ENCODE measurements at regions not wholly inside any gene's neighbourhood (a gene's known extent, or its start where the extent isn't known, plus 50 kb on each side); places are given as distances from the start of the nearest gene placed in this dataset.

- no peaks in the 10 kb centered on the region for H3K9me2 ChIP-seq (ENCODE audit: insufficient read depth, low read length)
- DNase-seq (ENCODE audit: low spot score): no peak
- H3K79me2 ChIP-seq (ENCODE audit: insufficient read depth, low read depth, low read length): no peaks in the 10 kb centered on the region
- no peak overlapping the region for H3K4me2 ChIP-seq (ENCODE audit: low read length)
- intact Hi-C loops (cut with micrococcal nuclease; ENCODE audit: unreplicated experiment): no loop called here
- TF ChIP-seq EZH2phosphoT487 (IDR thresholded peaks at IDR 0.05; ENCODE audit: borderline replicate concordance, low read depth, low read length) (no peak), CTCF (conservative IDR thresholded peaks at IDR 0.05; ENCODE audit: low read length) (no peak)
- no peak overlapping the region for H2AFZ ChIP-seq (ENCODE audit: low read length)
- no peaks in the 10 kb centered on the region for H3K36me3 ChIP-seq (ENCODE audit: insufficient read depth, low read length)
- H3K27ac ChIP-seq (ENCODE audit: low read depth, low read length, poor library complexity, severe bottlenecking): no peak overlapping the region
- no TSS peak for BruUV-seq (replicated peaks)
- CTCF ChIA-PET (ENCODE audit: unreplicated experiment): no interaction called here
- no peaks in the 10 kb centered on the region for H4K20me1 ChIP-seq (ENCODE audit: insufficient read depth, low read length)
- peaks cover 16% of the 10 kb centered on the region for H3K9me3 ChIP-seq (ENCODE audit: low read length)
- no peaks in the 10 kb centered on the region for H3K4me1 ChIP-seq (ENCODE audit: insufficient read depth, low read length, poor library complexity, severe bottlenecking)
- POLR2A ChIA-PET: no interaction called here
- no peak overlapping the region for H3K4me3 ChIP-seq (ENCODE audit: low read depth, low read length, poor library complexity, severe bottlenecking)
Measured at GRCh38 chr5:1743061-1743768, 56.4 kb downstream of the MRPL36 start.

DNA sequence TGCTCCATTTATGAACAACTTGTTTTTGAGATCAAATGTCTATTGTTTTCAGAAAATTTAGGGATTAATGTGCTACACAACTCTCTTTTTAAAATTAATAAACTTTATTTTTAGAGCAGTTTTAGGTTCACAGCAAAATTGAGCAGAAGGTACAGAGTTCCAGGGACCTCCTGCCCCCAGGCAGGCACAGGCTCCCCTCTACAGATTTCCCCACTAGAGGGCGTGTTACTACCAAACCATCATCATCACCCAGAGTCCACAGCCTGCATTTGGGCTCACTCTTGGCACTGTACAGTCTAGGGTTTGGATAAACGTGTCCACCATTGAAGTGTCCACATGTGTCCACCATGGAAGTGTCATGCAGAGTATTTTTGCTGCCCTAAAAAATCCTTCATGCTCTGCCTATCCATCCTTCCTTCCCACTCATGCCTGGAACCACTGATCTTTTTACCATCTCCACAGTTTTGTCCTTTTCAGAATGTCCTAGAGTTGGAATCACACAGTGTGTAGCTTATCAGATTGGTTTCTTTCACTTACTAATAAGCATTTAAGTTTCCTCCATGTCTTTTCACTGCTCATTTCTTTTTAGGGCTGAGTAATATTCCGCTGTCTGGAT, 61.7 kb downstream of the MRPL36 start:
- BruUV-seq (replicated peaks): no TSS peak
- Histone ChIP-seq H3K79me2 (ENCODE audit: insufficient read depth, low read depth, low read length) (no peaks in the 10 kb centered on the region), H3K4me1 (ENCODE audit: insufficient read depth, low read length, poor library complexity, severe bottlenecking) (no peaks in the 10 kb centered on the region), H2AFZ (ENCODE audit: low read length) (no peak overlapping the region), H3K9me2 (ENCODE audit: insufficient read depth, low read length) (no peaks in the 10 kb centered on the region), H3K36me3 (ENCODE audit: insufficient read depth, low read length) (no peaks in the 10 kb centered on the region), H3K4me2 (ENCODE audit: low read length) (no peak overlapping the region), H4K20me1 (ENCODE audit: insufficient read depth, low read length) (no peaks in the 10 kb centered on the region), H3K4me3 (ENCODE audit: low read depth, low read length, poor library complexity, severe bottlenecking) (no peak overlapping the region), H3K9me3 (ENCODE audit: low read length) (peaks cover 16% of the 10 kb centered on the region), H3K27ac (ENCODE audit: low read depth, low read length, poor library complexity, severe bottlenecking) (no peak overlapping the region)
- TF ChIP-seq CTCF (conservative IDR thresholded peaks at IDR 0.05; ENCODE audit: low read length) (peak; percentile 96), EZH2phosphoT487 (IDR thresholded peaks at IDR 0.05; ENCODE audit: borderline replicate concordance, low read depth, low read length) (no peak)
- ChIA-PET POLR2A (no interaction called here), CTCF (ENCODE audit: unreplicated experiment) (interaction anchor here (0.6 kb wide), 1 partner anchor 26 kb away, joined by 3 read pairs; no protein-coding TSS in a partner anchor)
- intact Hi-C loops (cut with micrococcal nuclease; ENCODE audit: unreplicated experiment): loop anchor here (1.0 kb wide), 1 partner anchor 279 kb away; no protein-coding TSS in a partner anchor
- DNase-seq (ENCODE audit: low spot score): peak; percentile 68

Data from OCI-LY7 (cell line).